ENCODE measurements at regions not wholly inside any gene's neighbourhood (a gene's known extent, or its start where the extent isn't known, plus 50 kb on each side); places are given as distances from the start of the nearest gene placed in this dataset.

DNA sequence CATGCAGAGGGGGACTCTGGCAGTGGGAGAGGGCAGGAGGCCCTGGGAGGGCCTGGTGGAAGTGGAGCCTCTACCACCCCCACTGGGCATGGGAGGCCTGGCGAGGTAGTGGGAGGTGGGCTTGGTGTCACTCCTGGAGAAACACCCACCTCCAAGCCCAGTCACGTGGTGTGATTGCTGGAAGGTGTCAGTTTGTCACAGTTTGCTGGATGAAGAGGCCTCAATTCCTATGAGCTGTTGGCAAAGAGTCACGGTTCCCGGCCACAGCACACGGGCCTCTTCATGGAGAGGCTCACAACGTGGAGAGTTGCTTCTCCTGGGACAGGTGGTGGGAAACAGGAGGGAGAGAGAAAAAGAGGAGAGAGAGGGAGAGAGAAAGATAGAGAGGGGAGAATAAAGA is 684.1 kb upstream of the ARGLU1 start:
- Histone ChIP-seq H3K27ac (no peak overlapping the region), H3K27me3 (no peaks in the 10 kb centered on the region), H3K36me3 (no peaks in the 10 kb centered on the region), H3K4me1 (no peaks in the 10 kb centered on the region), H3K9me3 (no peaks in the 10 kb centered on the region), H3K4me3 (no peak overlapping the region)
- no peak for TF ChIP-seq POLR2A (IDR thresholded peaks at IDR 0.05)
- TF ChIP-seq, protein P1, sequence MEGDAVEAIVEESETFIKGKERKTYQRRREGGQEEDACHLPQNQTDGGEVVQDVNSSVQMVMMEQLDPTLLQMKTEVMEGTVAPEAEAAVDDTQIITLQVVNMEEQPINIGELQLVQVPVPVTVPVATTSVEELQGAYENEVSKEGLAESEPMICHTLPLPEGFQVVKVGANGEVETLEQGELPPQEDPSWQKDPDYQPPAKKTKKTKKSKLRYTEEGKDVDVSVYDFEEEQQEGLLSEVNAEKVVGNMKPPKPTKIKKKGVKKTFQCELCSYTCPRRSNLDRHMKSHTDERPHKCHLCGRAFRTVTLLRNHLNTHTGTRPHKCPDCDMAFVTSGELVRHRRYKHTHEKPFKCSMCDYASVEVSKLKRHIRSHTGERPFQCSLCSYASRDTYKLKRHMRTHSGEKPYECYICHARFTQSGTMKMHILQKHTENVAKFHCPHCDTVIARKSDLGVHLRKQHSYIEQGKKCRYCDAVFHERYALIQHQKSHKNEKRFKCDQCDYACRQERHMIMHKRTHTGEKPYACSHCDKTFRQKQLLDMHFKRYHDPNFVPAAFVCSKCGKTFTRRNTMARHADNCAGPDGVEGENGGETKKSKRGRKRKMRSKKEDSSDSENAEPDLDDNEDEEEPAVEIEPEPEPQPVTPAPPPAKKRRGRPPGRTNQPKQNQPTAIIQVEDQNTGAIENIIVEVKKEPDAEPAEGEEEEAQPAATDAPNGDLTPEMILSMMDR (IDR thresholded peaks at IDR 0.05) = no peak
- intact Hi-C loops (cut with DNase I) = no loop called here
- 53% methylated on average over 5 of the region's 6 CpGs for WGBS (ENCODE audit: insufficient coverage, low coverage, low lambda C conversion rate, missing lambda C conversion rate)
- ATAC-seq (no peak), DNase-seq (no peak)

DNA sequence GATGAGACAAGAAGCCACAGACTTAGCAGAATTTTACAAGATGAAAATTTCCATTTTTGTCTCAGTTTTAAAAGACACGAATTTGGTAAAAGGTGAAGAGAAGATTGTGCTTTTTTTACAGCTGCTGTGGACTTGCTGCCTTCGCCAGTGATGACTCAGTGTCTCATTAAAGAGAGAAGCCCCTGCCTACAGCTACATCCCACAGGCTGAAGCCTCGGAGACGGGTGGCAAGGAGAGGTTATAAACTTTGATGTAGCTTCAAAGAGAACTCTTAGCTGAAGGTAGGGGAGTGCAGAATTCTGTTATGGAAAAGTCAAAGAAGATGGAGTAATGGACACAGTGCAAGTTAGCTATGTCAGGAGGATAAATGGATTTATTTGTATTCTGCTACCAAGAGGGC is 683.4 kb upstream of the ARGLU1 start:
- Histone ChIP-seq H3K36me3 (no peaks in the 10 kb centered on the region), H3K27ac (no peak overlapping the region), H3K27me3 (no peaks in the 10 kb centered on the region), H3K4me3 (no peak overlapping the region), H3K9me3 (no peaks in the 10 kb centered on the region), H3K4me1 (no peaks in the 10 kb centered on the region)
- TF ChIP-seq, protein P1 (IDR thresholded peaks at IDR 0.05) = no peak
- TF ChIP-seq POLR2A (IDR thresholded peaks at IDR 0.05) = no peak
- DNase-seq (no peak), ATAC-seq (no peak)
- 48% methylated on average over 4 of the region's 4 CpGs for WGBS (ENCODE audit: insufficient coverage, low coverage, low lambda C conversion rate, missing lambda C conversion rate)
- intact Hi-C loops (cut with DNase I) = no loop called here

DNA sequence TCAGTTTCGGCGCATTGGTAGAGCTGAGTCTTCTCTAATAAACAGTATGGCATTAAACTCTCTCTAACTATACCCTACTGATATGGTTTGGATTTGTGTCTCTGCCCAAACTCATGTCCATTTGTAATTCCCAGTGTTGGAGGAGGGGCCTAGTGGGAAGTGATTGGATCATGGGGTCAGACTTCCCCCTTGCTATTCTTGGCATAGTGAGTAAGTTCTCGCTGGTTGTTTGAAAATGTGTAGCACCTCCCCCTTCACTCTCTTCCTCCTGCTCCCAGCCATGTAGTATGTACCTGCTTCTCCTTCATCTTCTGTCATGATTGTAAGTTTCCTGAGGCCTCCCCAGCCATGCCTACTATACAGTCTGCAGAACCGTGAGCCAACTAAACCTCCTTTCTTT is 682.7 kb upstream of the ARGLU1 start:
- H3K4me1 ChIP-seq = no peaks in the 10 kb centered on the region
- ATAC-seq (no peak), DNase-seq (no peak)
- no peaks in the 10 kb centered on the region for H3K27me3 ChIP-seq
- intact Hi-C loops (cut with DNase I) = no loop called here
- H3K9me3 ChIP-seq = no peaks in the 10 kb centered on the region
- H3K36me3 ChIP-seq = no peaks in the 10 kb centered on the region
- TF ChIP-seq POLR2A (IDR thresholded peaks at IDR 0.05) = no peak
- TF ChIP-seq, protein P1 (IDR thresholded peaks at IDR 0.05) = no peak
- no peak overlapping the region for H3K4me3 ChIP-seq
- no peak overlapping the region for H3K27ac ChIP-seq
- 49% methylated on average over 4 of the region's 4 CpGs for WGBS (ENCODE audit: insufficient coverage, low coverage, low lambda C conversion rate, missing lambda C conversion rate)

DNA sequence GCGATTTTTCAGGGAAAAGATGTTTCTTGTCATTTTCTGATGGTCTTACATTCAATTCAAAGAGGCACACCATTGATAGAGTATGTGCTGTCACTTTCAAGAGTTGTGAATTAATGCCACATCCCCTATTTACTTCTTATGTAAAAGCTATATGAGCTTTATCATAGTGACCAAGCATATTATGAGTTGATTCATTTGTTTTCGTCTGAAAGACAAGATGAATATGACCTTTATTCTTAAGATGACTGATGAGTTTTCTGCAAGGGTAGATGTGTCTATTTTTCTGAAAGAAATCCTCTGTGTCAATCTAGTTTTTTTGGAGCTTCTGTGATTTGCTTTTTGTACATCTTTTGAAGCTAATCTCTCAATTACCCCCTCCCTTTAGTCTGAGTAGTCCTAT is 676.3 kb upstream of the ARGLU1 start:
- Histone ChIP-seq H3K36me3 (no peaks in the 10 kb centered on the region), H3K4me1 (no peaks in the 10 kb centered on the region), H3K9me3 (no peaks in the 10 kb centered on the region), H3K27me3 (no peaks in the 10 kb centered on the region), H3K27ac (no peak overlapping the region), H3K4me3 (no peak overlapping the region)
- TF ChIP-seq POLR2A (IDR thresholded peaks at IDR 0.05) = no peak
- TF ChIP-seq, protein P1 (IDR thresholded peaks at IDR 0.05) = no peak
- intact Hi-C loops (cut with DNase I) = no loop called here
- DNase-seq = no peak
- WGBS (ENCODE audit: insufficient coverage, low coverage, low lambda C conversion rate, missing lambda C conversion rate) = 66% methylated on average over 2 of the region's 2 CpGs
- no peak for ATAC-seq

DNA sequence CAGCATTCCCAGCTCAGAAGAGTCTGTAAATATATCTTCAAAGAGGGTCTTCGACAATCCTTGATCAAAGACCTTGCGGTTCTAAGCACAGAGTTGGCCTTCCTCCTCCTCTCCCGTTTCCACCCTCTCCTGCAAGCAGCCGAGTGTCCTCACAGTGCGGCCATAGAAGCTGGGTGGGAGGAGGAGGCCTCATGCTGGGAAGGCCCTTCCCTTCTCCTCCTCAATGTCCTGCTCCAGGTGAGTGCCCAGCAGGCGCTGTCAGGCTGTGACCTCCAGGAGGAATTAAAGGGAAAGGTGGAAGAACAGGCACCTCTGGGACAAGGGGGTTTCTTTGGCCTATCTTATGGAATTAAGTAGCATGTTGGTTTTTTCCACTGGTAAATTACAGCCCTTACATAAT is 674.2 kb upstream of the ARGLU1 start:
- H3K27ac ChIP-seq = no peak overlapping the region
- intact Hi-C loops (cut with DNase I) = no loop called here
- no peaks in the 10 kb centered on the region for H3K4me1 ChIP-seq
- TF ChIP-seq, protein P1 (IDR thresholded peaks at IDR 0.05) = no peak
- TF ChIP-seq POLR2A (IDR thresholded peaks at IDR 0.05) = no peak
- 54% methylated on average over 5 of the region's 6 CpGs for WGBS (ENCODE audit: insufficient coverage, low coverage, low lambda C conversion rate, missing lambda C conversion rate)
- DNase-seq (no peak), ATAC-seq (no peak)
- H3K36me3 ChIP-seq = no peaks in the 10 kb centered on the region
- H3K9me3 ChIP-seq = no peaks in the 10 kb centered on the region
- H3K4me3 ChIP-seq = no peak overlapping the region
- H3K27me3 ChIP-seq = no peaks in the 10 kb centered on the region
